ENCODE measurements at regions not wholly inside any gene's neighbourhood (a gene's known extent, or its start where the extent isn't known, plus 50 kb on each side); places are given as distances from the start of the nearest gene placed in this dataset.

DNA sequence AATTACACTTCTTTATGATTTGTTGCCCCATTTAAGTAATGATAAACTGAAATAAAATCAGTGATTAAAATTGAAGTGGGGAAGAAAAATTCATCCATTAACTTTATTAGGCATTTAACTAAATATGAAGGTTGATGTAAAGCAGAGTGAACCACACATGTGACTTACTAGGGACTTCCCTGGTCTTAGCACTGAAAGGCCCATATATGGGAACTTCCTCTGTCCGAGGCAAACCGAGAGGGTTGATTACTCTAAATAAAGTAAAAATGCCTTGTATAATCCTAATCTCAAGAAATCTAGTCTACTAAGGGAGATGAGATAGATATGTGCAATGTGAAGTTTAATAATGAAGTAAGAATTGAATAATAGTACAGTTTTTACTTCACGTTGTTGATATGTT is 403.9 kb upstream of the RPS6KA3 start:
- H3K4me1 ChIP-seq = no peaks in the 10 kb centered on the region
- H3K36me3 ChIP-seq = no peaks in the 10 kb centered on the region
- intact Hi-C loops (cut with DNase I) = no loop called here
- no peaks in the 10 kb centered on the region for H3K9me3 ChIP-seq
- TF ChIP-seq, protein P1, sequence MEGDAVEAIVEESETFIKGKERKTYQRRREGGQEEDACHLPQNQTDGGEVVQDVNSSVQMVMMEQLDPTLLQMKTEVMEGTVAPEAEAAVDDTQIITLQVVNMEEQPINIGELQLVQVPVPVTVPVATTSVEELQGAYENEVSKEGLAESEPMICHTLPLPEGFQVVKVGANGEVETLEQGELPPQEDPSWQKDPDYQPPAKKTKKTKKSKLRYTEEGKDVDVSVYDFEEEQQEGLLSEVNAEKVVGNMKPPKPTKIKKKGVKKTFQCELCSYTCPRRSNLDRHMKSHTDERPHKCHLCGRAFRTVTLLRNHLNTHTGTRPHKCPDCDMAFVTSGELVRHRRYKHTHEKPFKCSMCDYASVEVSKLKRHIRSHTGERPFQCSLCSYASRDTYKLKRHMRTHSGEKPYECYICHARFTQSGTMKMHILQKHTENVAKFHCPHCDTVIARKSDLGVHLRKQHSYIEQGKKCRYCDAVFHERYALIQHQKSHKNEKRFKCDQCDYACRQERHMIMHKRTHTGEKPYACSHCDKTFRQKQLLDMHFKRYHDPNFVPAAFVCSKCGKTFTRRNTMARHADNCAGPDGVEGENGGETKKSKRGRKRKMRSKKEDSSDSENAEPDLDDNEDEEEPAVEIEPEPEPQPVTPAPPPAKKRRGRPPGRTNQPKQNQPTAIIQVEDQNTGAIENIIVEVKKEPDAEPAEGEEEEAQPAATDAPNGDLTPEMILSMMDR (IDR thresholded peaks at IDR 0.05) = no peak
- H3K4me3 ChIP-seq = no peak overlapping the region
- H3K9ac ChIP-seq (ENCODE audit: low read depth in 2 of 2, low read length in 2 of 2) = no peak overlapping the region
- no peaks in the 10 kb centered on the region for H3K27me3 ChIP-seq
- no peak overlapping the region for H3K27ac ChIP-seq
- no peak for DNase-seq

DNA sequence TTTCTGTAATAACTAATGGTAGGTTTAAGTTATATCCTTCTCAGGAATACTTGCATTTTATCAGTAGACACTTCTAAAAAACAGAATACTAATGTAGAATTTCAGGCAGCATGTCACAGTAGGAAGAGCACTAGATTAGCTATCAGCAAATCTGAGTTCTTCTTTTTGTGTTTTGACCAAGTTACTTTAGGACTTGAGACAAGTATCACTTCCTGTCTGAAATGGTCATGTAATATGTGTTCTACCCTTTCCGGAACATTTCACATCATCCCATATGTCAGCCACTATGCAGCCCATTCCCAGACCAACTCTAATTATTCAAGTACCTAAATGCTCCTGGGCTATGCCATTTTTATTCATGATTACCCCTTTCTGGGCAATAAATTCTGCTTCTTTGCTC is 401.8 kb upstream of the RPS6KA3 start:
- H3K4me3 ChIP-seq = no peak overlapping the region
- H3K36me3 ChIP-seq = no peaks in the 10 kb centered on the region
- no peak overlapping the region for H3K9ac ChIP-seq (ENCODE audit: low read depth in 2 of 2, low read length in 2 of 2)
- intact Hi-C loops (cut with DNase I) = no loop called here
- no peaks in the 10 kb centered on the region for H3K9me3 ChIP-seq
- no peak overlapping the region for H3K27ac ChIP-seq
- H3K4me1 ChIP-seq = no peaks in the 10 kb centered on the region
- H3K27me3 ChIP-seq = no peaks in the 10 kb centered on the region
- no peak for DNase-seq
- TF ChIP-seq, protein P1 (IDR thresholded peaks at IDR 0.05) = no peak

- H3K27me3 ChIP-seq = no peaks in the 10 kb centered on the region
- H3K36me3 ChIP-seq = no peaks in the 10 kb centered on the region
- intact Hi-C loops (cut with DNase I) = no loop called here
Measured at GRCh38 chrX:20666331-20666730, 399.6 kb upstream of the RPS6KA3 start.

GRCh38 chrX:20665481-20665880 is 398.8 kb upstream of the RPS6KA3 start:
- intact Hi-C loops (cut with DNase I) = no loop called here
- Histone ChIP-seq H3K4me1 (no peaks in the 10 kb centered on the region), H3K9ac (ENCODE audit: low read depth in 2 of 2, low read length in 2 of 2) (no peak overlapping the region), H3K36me3 (no peaks in the 10 kb centered on the region), H3K27ac (no peak overlapping the region), H3K27me3 (no peaks in the 10 kb centered on the region), H3K4me3 (no peak overlapping the region), H3K9me3 (no peaks in the 10 kb centered on the region)
- TF ChIP-seq, protein P1 (IDR thresholded peaks at IDR 0.05) = no peak
- no peak for DNase-seq

More at GRCh38 chrX:20666331-20666730, 399.6 kb upstream of the RPS6KA3 start:
- Histone ChIP-seq H3K4me1 (no peaks in the 10 kb centered on the region), H3K27ac (no peak overlapping the region), H3K9ac (ENCODE audit: low read depth in 2 of 2, low read length in 2 of 2) (no peak overlapping the region), H3K4me3 (no peak overlapping the region), H3K9me3 (no peaks in the 10 kb centered on the region)
- TF ChIP-seq, protein P1 (IDR thresholded peaks at IDR 0.05) = no peak
- no peak for DNase-seq

DNA sequence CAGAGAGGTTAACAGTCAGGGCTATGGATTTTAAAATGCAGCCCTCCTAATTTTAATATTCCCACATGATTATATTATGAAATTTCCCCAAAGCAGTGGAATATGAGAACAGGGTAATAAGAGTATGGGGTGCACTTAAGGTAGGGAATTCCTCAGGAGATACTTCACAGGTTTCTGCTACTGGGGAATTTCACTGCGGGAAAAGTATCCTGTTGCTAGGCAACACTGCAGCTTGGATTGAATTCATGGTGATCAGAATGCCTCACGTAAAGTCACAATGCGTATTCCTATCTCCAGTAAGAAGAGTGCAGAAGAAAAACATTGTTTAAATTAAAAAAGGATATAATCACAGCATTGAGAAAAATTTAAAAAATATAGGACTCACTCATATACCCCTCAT is 398.1 kb upstream of the RPS6KA3 start:
- intact Hi-C loops (cut with DNase I) = no loop called here
- H3K9ac ChIP-seq (ENCODE audit: low read depth in 2 of 2, low read length in 2 of 2) = no peak overlapping the region
- H3K36me3 ChIP-seq = no peaks in the 10 kb centered on the region
- TF ChIP-seq, protein P1 (IDR thresholded peaks at IDR 0.05) = no peak
- H3K27me3 ChIP-seq = no peaks in the 10 kb centered on the region
- no peaks in the 10 kb centered on the region for H3K4me1 ChIP-seq
- H3K4me3 ChIP-seq = no peak overlapping the region
- H3K27ac ChIP-seq = no peak overlapping the region
- no peaks in the 10 kb centered on the region for H3K9me3 ChIP-seq
- no peak for DNase-seq

GRCh38 chrX:20664131-20664530 is 397.4 kb upstream of the RPS6KA3 start:
- H3K9me3 ChIP-seq = no peaks in the 10 kb centered on the region
- no peak overlapping the region for H3K4me3 ChIP-seq
- H3K36me3 ChIP-seq = no peaks in the 10 kb centered on the region
- no peak overlapping the region for H3K27ac ChIP-seq
- no peaks in the 10 kb centered on the region for H3K27me3 ChIP-seq
- intact Hi-C loops (cut with DNase I) = no loop called here
- H3K4me1 ChIP-seq = no peaks in the 10 kb centered on the region
- TF ChIP-seq, protein P1 (IDR thresholded peaks at IDR 0.05) = no peak
- H3K9ac ChIP-seq (ENCODE audit: low read depth in 2 of 2, low read length in 2 of 2) = no peak overlapping the region
- DNase-seq = no peak

Measured in colonic mucosa (tissue), 4 donors.